Caco-2 (cell line): ENCODE measurements at regions not wholly inside any gene's neighbourhood (a gene's known extent, or its start where the extent isn't known, plus 50 kb on each side); places are given as distances from the start of the nearest gene placed in this dataset.

Experiments used
- BruUV-seq: library from RNA; stranded (reverse); fragments of 400-500 nt; replicated peaks from 2 replicates; lab custom pipeline; 2021; lab: Mats Ljungman, UMichigan
- CTCF ChIA-PET: fragments of 300-600 bp; sonication (Branson Sonifier 250); formaldehyde crosslinking; loops from one replicate; lab custom pipeline; 2022; ENCODE audit warnings: antibody characterized with exemption; lab: Charles Lee
- POLR2A ChIA-PET: fragments of 300-600 bp; sonication (Branson Sonifier 250); formaldehyde crosslinking; loops from one replicate; lab custom pipeline; 2022; ENCODE audit warnings: antibody characterized with exemption; lab: Charles Lee
- DNase-seq, 2 experiments: peaks; one replicate each; pipeline versions ENCODE4 v3.0.0 to v3.0.0-alpha.2; 2020 to 2022
- H3K27me3 ChIP-seq: replicated peaks from 2 replicates; pipeline ENCODE4 v1.6.0; 2011; ENCODE audit warnings: low read length; ENCODE audit not compliant: control insufficient read depth, insufficient read depth
- H3K36me3 ChIP-seq: 2 replicates; pipeline ENCODE4 v1.5.1; 2011; ENCODE audit warnings: low read length; ENCODE audit not compliant: control insufficient read depth, insufficient read depth
- H3K4me1 ChIP-seq: fragments of 250-450 bp; sonication (Bioruptor Pico); 2 replicates; pipeline ENCODE4 v1.5.1; 2020; ENCODE audit warnings: mild to moderate bottlenecking
- H3K4me3 ChIP-seq: 2 replicates; pipeline ENCODE4 v1.5.1; 2011; ENCODE audit warnings: low read depth, mild to moderate bottlenecking, control low read depth, low read length
- H3K9me3 ChIP-seq: fragments of 250-450 bp; sonication (Bioruptor Pico); 2 replicates; pipeline ENCODE4 v1.5.1; 2020; ENCODE audit warnings: mild to moderate bottlenecking, moderate library complexity
- H3K27ac Mint-ChIP-seq: one replicate; pipeline ENCODE4 v1.8.0; 2022; ENCODE audit warnings: mixed read lengths; ENCODE audit not compliant: unreplicated experiment
- H3K27me3 Mint-ChIP-seq: one replicate; pipeline ENCODE4 v1.8.0; 2022; ENCODE audit warnings: mixed read lengths; ENCODE audit not compliant: insufficient read depth, unreplicated experiment
- H3K36me3 Mint-ChIP-seq: one replicate; pipeline ENCODE4 v1.8.0; 2022; ENCODE audit warnings: mild to moderate bottlenecking, mixed read lengths; ENCODE audit not compliant: insufficient read depth, unreplicated experiment
- H3K4me1 Mint-ChIP-seq: one replicate; pipeline ENCODE4 v1.8.0; 2022; ENCODE audit warnings: low read depth, mixed read lengths; ENCODE audit not compliant: unreplicated experiment
- H3K4me3 Mint-ChIP-seq: one replicate; pipeline ENCODE4 v1.8.0; 2022; ENCODE audit warnings: mild to moderate bottlenecking, moderate library complexity, mixed read lengths; ENCODE audit not compliant: unreplicated experiment
- H3K9me3 Mint-ChIP-seq: one replicate; pipeline ENCODE4 v1.8.0; 2022; ENCODE audit warnings: mixed read lengths; ENCODE audit not compliant: unreplicated experiment
- CTCF ChIP-seq, 2 experiments: fragments of 200-600 bp in 1 of 2; IDR thresholded peaks; 1 replicate in 1 of 2; 2 replicates in 1 of 2; pipeline versions ENCODE4 v1.5.1 to v1.8.0; 2011 to 2022; ENCODE audit warnings: antibody characterized with exemption in 1 of 2, control low read depth in 1 of 2, inconsistent platforms in 1 of 2, low read depth in 1 of 2, low read length in 1 of 2, mild to moderate bottlenecking in 1 of 2, moderate library complexity in 1 of 2; ENCODE audit not compliant: insufficient read depth in 1 of 2, severe bottlenecking in 1 of 2, unreplicated experiment in 1 of 2
- intact Hi-C: fragments of 100-400 bp; cut with micrococcal nuclease; formaldehyde crosslinking; loops from one replicate; pipeline ENCODE4 v1.10.0; 2022; ENCODE audit not compliant: unreplicated experiment

DNA sequence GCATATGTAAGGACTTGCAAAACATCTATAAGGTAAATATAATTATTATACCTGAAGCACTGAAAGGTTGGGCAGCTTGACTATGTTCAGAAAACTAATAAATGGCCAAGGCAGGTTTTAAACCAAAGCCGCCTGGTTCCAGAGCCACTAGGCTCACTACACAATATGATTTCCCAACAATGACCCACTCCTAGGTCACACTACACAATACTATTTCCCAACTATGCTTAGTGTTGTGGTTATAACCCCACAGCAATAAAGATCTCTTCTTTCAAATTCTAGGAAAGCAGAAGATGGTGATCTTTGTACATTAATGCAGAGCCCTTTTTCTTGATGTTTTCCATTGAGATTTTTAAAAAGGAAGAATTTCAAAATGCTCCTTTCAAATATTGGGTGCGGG, 180.4 kb downstream of the CYRIA start:
- TF ChIP-seq CTCF (IDR thresholded peaks at IDR 0.05; ENCODE audit: insufficient read depth in 1 of 2, low read depth in 1 of 2, low read length in 1 of 2, severe bottlenecking in 1 of 2, unreplicated experiment in 1 of 2) = no peak
- Mint-ChIP-seq H3K36me3 (no peaks in the 10 kb centered on the region), H3K4me3 (no peak overlapping the region), H3K4me1 (peaks cover 22% of the 10 kb centered on the region), H3K27ac (no peak overlapping the region), H3K9me3 (peaks cover 20% of the 10 kb centered on the region), H3K27me3 (no peaks in the 10 kb centered on the region)
- Histone ChIP-seq H3K27me3 (no peaks in the 10 kb centered on the region), H3K4me1 (no peaks in the 10 kb centered on the region), H3K36me3 (no peaks in the 10 kb centered on the region), H3K4me3 (no peak overlapping the region), H3K9me3 (no peaks in the 10 kb centered on the region)
- intact Hi-C loops = loop anchor here (5.0 kb wide), 1 partner anchor 78 kb away; no protein-coding TSS in a partner anchor
- DNase-seq = no peak
- ChIA-PET CTCF (no interaction called here), POLR2A (no interaction called here)
- BruUV-seq = no TSS peak

DNA sequence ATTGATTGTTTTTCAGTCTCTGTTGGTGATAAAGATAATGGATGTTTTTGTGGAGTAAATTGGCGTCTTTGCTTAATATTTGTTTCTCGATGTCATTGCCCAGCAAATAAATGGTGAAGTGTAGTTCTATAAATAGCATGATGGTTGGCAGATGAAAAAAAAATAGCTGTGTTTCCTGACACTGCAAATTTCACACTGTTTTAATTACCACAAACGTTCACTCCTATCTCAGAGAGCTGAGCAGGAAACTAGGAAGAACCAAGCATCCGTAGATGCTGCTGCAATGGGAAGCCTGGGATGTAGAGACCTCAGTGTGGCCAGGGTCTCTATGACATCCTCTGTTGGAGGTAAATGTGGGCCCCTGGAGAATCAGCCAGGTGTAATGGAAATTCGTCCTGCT, 183.2 kb downstream of the CYRIA start:
- Mint-ChIP-seq H3K9me3 (peaks cover 20% of the 10 kb centered on the region), H3K27me3 (no peaks in the 10 kb centered on the region), H3K4me3 (no peak overlapping the region), H3K36me3 (no peaks in the 10 kb centered on the region), H3K4me1 (peaks cover 22% of the 10 kb centered on the region), H3K27ac (no peak overlapping the region)
- H3K9me3 ChIP-seq = no peaks in the 10 kb centered on the region
- no peaks in the 10 kb centered on the region for H3K36me3 ChIP-seq
- H3K27me3 ChIP-seq = no peaks in the 10 kb centered on the region
- H3K4me1 ChIP-seq = no peaks in the 10 kb centered on the region
- POLR2A ChIA-PET = no interaction called here
- BruUV-seq = no TSS peak
- no peak for DNase-seq
- intact Hi-C loops = no loop called here
- CTCF ChIA-PET = no interaction called here
- H3K4me3 ChIP-seq = no peak overlapping the region
- no peak for TF ChIP-seq CTCF (IDR thresholded peaks at IDR 0.05; ENCODE audit: insufficient read depth in 1 of 2, low read depth in 1 of 2, low read length in 1 of 2, severe bottlenecking in 1 of 2, unreplicated experiment in 1 of 2)

GRCh38 chr2:16481351-16481750, 184.3 kb downstream of the CYRIA start:
- ChIA-PET CTCF (no interaction called here), POLR2A (no interaction called here)
- no peak for TF ChIP-seq CTCF (IDR thresholded peaks at IDR 0.05; ENCODE audit: insufficient read depth in 1 of 2, low read depth in 1 of 2, low read length in 1 of 2, severe bottlenecking in 1 of 2, unreplicated experiment in 1 of 2)
- Mint-ChIP-seq H3K4me1 (peaks cover 21% of the 10 kb centered on the region), H3K4me3 (no peak overlapping the region), H3K27me3 (no peaks in the 10 kb centered on the region), H3K9me3 (peaks cover 20% of the 10 kb centered on the region), H3K27ac (no peak overlapping the region), H3K36me3 (no peaks in the 10 kb centered on the region)
- DNase-seq = no peak
- Histone ChIP-seq H3K4me1 (no peaks in the 10 kb centered on the region), H3K27me3 (no peaks in the 10 kb centered on the region), H3K36me3 (no peaks in the 10 kb centered on the region), H3K9me3 (no peaks in the 10 kb centered on the region), H3K4me3 (no peak overlapping the region)
- no TSS peak for BruUV-seq
- intact Hi-C loops = no loop called here
